NCI-H2081 treated with DMSO at 0.1 percent for 48 hours (cell line): ENCODE measurements at regions not wholly inside any gene's neighbourhood (a gene's known extent, or its start where the extent isn't known, plus 50 kb on each side); places are given as distances from the start of the nearest gene placed in this dataset.

Source experiments
- DNase-seq: peaks from one replicate; lab custom pipeline; 2025; lab: John Stamatoyannopoulos, UW

- no peak for DNase-seq
These were observed 352.1 kb upstream of the GATB start for GRCh38 chr4:152112887-152113286.

- no peak for DNase-seq
These were observed 351.4 kb upstream of the GATB start for GRCh38 chr4:152112190-152112589.

GRCh38 chr4:152110780-152111179 is 350.0 kb upstream of the GATB start:
- no peak for DNase-seq

GRCh38 chr4:152109531-152110509 is 349.0 kb upstream of the GATB start:
- no peak for DNase-seq

GRCh38 chr4:152107736-152108500 is 347.1 kb upstream of the GATB start:
- no peak for DNase-seq

GRCh38 chr4:152106781-152107321 is 346.0 kb upstream of the GATB start:
- DNase-seq, result no peak

GRCh38 chr4:152106113-152106763 is 345.4 kb upstream of the GATB start:
- DNase-seq, result no peak

- DNase-seq, result no peak
These were observed 344.1 kb upstream of the GATB start for GRCh38 chr4:152104901-152105357.

GRCh38 chr4:152104356-152104755 is 343.5 kb upstream of the GATB start:
- DNase-seq, result no peak

GRCh38 chr4:152103181-152103901 is 342.5 kb upstream of the GATB start:
- no peak for DNase-seq

- DNase-seq, result no peak
These were observed 341.7 kb upstream of the GATB start for GRCh38 chr4:152102436-152103000.

GRCh38 chr4:152101556-152102435 is 341.0 kb upstream of the GATB start:
- no peak for DNase-seq

- no peak for DNase-seq
These were observed 339.8 kb upstream of the GATB start for GRCh38 chr4:152100379-152101201.

GRCh38 chr4:152099981-152100378 is 339.2 kb upstream of the GATB start:
- DNase-seq, result no peak

- no peak for DNase-seq
These were observed 338.7 kb upstream of the GATB start for GRCh38 chr4:152099555-152099954.

GRCh38 chr4:152099061-152099425 is 338.2 kb upstream of the GATB start:
- no peak for DNase-seq

GRCh38 chr4:152098365-152099060 is 337.7 kb upstream of the GATB start:
- DNase-seq, result no peak

- DNase-seq, result no peak
These were observed 336.6 kb upstream of the GATB start for GRCh38 chr4:152097371-152097770.

GRCh38 chr4:152095701-152096070 is 334.9 kb upstream of the GATB start:
- no peak for DNase-seq
